ENCODE measurements at regions not wholly inside any gene's neighbourhood (a gene's known extent, or its start where the extent isn't known, plus 50 kb on each side); places are given as distances from the start of the nearest gene placed in this dataset.

DNA sequence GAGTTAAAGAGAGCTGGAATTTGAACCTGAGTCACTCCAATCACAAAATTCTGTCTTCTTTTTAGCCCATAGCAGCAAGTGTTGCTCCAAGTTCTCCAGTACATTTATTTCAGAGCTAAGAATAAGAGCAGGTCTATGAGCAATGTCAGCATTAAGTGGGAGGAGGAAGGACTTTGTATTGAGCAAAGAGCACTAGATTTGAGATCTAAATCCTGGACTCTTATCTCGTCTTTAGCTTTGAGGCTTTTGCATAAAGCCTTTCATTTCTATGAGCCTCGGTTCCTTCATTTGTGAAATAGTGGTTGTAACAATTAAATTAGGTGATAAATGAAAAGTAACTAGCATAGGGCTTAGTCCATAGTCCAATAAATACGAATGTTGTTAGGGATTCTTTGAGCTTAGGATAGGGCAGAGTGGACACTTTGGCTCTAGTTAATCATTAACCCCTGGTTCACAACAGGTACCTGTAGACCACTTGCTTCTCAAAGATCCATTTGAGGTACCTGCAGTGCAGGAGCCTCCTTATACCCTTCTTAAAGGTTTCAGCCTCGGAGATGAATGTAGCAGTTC is 464.1 kb upstream of the KLF4 start:
- TF ChIP-seq YY1 (IDR thresholded peaks at IDR 0.05; ENCODE audit: insufficient read depth, insufficient read length) (no peak), ZNF274 (IDR thresholded peaks at IDR 0.05; ENCODE audit: low read depth, low read length) (no peak), SUZ12 (IDR thresholded peaks at IDR 0.05; ENCODE audit: extremely low read depth, insufficient read depth, insufficient read length) (no peak)

All from NT2/D1 (cell line).